ENCODE measurements at regions not wholly inside any gene's neighbourhood (a gene's known extent, or its start where the extent isn't known, plus 50 kb on each side); places are given as distances from the start of the nearest gene placed in this dataset.

GRCh38 chr5:126359884-126360283 is 63.3 kb upstream of the GRAMD2B start:
- TF ChIP-seq, protein P1, sequence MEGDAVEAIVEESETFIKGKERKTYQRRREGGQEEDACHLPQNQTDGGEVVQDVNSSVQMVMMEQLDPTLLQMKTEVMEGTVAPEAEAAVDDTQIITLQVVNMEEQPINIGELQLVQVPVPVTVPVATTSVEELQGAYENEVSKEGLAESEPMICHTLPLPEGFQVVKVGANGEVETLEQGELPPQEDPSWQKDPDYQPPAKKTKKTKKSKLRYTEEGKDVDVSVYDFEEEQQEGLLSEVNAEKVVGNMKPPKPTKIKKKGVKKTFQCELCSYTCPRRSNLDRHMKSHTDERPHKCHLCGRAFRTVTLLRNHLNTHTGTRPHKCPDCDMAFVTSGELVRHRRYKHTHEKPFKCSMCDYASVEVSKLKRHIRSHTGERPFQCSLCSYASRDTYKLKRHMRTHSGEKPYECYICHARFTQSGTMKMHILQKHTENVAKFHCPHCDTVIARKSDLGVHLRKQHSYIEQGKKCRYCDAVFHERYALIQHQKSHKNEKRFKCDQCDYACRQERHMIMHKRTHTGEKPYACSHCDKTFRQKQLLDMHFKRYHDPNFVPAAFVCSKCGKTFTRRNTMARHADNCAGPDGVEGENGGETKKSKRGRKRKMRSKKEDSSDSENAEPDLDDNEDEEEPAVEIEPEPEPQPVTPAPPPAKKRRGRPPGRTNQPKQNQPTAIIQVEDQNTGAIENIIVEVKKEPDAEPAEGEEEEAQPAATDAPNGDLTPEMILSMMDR (IDR thresholded peaks at IDR 0.05) = no peak
- no peak for TF ChIP-seq POLR2A (IDR thresholded peaks at IDR 0.05)
